Activated naive CD8-positive, alpha-beta T cell treated with anti-CD3 and anti-CD28 coated beads, Interleukin-2, amount 50 U/mL, for 24 hours (primary cell): ENCODE measurements at regions not wholly inside any gene's neighbourhood (a gene's known extent, or its start where the extent isn't known, plus 50 kb on each side); places are given as distances from the start of the nearest gene placed in this dataset.

Source experiments
- ATAC-seq: fragments of 150-1000 bp; cut with Tn5 transposase; one replicate; pipeline ENCODE4 v1.10.0; 2021
- DNase-seq: peaks from one replicate; pipeline ENCODE4 v3.0.0; 2021
- H3K27ac Mint-ChIP-seq: one replicate; pipeline ENCODE4 v1.8.0; 2021; ENCODE audit warnings: mild to moderate bottlenecking, mixed read lengths
- H3K27me3 Mint-ChIP-seq: one replicate; pipeline ENCODE4 v1.8.0; 2021; ENCODE audit warnings: mixed read lengths
- H3K36me3 Mint-ChIP-seq: one replicate; pipeline ENCODE4 v1.8.0; 2021; ENCODE audit warnings: low read depth, mixed read lengths
- H3K4me1 Mint-ChIP-seq: one replicate; pipeline ENCODE4 v1.8.0; 2021; ENCODE audit warnings: mixed read lengths
- H3K4me3 Mint-ChIP-seq: one replicate; pipeline ENCODE4 v1.8.0; 2021; ENCODE audit warnings: mild to moderate bottlenecking, moderate library complexity, mixed read lengths
- H3K9me3 Mint-ChIP-seq: one replicate; pipeline ENCODE4 v1.8.0; 2021; ENCODE audit warnings: mixed read lengths

GRCh38 chr20:23224806-23225205 is 125.8 kb upstream of the NXT1 start:
- Mint-ChIP-seq H3K9me3 (peaks cover 21% of the 10 kb centered on the region), H3K4me1 (no peaks in the 10 kb centered on the region), H3K4me3 (no peak overlapping the region), H3K27ac (no peak overlapping the region), H3K27me3 (peaks cover 2% of the 10 kb centered on the region), H3K36me3 (no peaks in the 10 kb centered on the region)
- DNase-seq: no peak
- no peak for ATAC-seq

GRCh38 chr20:23223908-23224580 is 126.5 kb upstream of the NXT1 start:
- ATAC-seq (no peak), DNase-seq (no peak)
- H3K27me3 Mint-ChIP-seq: peaks cover 3% of the 10 kb centered on the region
- H3K36me3 Mint-ChIP-seq: no peaks in the 10 kb centered on the region
- H3K27ac Mint-ChIP-seq: no peak overlapping the region
- H3K9me3 Mint-ChIP-seq: peaks cover 21% of the 10 kb centered on the region
- no peaks in the 10 kb centered on the region for H3K4me1 Mint-ChIP-seq
- H3K4me3 Mint-ChIP-seq: no peak overlapping the region

DNA sequence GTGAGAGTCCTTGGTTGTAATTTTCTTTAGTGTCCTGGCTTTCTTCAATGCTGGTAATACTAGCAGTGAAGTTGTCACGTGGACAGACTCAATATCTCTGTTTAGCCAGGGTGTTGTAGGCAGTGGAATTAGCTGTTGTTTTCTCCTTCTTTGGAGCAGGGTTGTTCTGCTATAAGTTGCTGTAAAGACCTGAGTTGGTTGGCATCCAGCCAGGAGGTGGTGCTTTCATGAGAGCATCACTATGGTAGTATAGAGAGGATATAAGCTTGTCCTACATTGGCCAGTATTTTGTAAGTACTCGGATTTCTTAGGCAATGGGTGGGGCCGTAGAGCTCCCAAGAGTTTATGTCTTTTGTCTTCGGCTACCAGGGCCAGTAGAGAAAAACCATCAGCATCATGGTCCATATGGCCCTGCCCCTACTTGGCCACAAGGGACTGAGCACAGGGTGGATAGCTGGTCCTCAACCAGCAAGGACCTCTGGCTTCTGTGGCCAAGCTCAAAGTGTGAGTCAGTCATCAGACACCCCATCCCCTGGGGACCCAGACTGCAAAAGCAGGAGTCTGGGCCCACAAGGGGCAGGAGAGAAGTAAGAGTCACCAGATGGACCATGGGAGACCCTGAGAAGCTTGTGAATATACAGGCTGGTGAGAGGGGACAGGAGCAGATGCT is 127.9 kb upstream of the NXT1 start:
- peaks cover 2% of the 10 kb centered on the region for H3K36me3 Mint-ChIP-seq
- DNase-seq: no peak

DNA sequence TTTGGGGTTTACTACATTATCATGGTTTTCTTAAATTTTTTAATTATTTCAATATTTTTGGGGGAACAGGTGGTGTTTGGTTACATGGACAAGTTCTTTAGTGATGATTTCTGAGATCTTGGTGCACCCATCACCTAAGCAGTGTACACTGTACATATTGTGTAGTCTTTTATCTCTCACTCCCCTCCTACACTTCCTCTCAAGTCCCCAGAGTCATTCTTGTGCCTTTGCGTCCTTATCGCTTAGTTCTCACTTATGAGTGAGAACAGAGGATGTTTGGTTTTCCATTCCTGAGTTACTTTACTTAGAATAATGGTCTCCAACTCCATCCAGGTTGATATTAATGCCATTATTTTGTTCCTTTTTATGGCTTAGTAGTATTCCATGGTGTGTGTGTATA is 130.9 kb upstream of the CD93 start:
- no peak overlapping the region for H3K27ac Mint-ChIP-seq
- peaks cover 5% of the 10 kb centered on the region for H3K27me3 Mint-ChIP-seq
- no peak for DNase-seq
- H3K4me3 Mint-ChIP-seq: no peak overlapping the region
- no peaks in the 10 kb centered on the region for H3K4me1 Mint-ChIP-seq
- ATAC-seq: no peak
- peaks cover 25% of the 10 kb centered on the region for H3K9me3 Mint-ChIP-seq
- peaks cover 2% of the 10 kb centered on the region for H3K36me3 Mint-ChIP-seq

More for the DNA sequence above, 127.9 kb upstream of the NXT1 start:
- ATAC-seq: no peak
- no peak overlapping the region for H3K4me3 Mint-ChIP-seq
- H3K27me3 Mint-ChIP-seq: peaks cover 5% of the 10 kb centered on the region
- H3K4me1 Mint-ChIP-seq: no peaks in the 10 kb centered on the region
- H3K27ac Mint-ChIP-seq: no peak overlapping the region
- H3K9me3 Mint-ChIP-seq: peaks cover 28% of the 10 kb centered on the region

DNA sequence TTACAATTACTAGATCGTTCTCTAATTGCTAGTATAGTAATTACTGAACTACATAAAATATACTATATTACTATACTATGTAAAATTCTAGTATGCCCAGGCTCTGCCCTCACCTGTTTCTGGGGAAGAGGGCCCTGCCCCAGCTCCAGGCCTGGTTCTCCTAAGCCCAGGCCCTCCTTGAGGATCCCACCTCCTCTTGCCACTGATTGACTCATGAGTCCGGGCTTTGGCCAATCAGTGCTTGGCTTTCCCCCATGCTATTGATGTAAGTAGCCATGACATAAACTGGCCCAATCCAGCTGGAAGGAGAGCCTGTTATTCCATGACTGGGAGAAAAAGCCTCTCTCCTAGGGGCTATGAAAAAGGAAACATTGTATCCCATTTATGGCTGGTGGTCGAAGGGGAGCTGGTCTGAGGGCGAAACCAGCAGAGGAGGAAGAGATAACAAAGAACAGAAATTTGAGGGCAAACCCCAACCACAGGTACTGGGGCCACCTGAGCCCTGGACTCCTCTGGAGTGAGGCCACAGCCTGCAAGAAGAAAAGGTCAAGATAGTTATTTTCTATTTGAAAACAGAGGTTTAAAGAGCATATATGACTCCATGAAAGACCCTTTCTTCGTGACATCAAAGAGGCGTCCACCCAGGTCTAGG is 129.3 kb upstream of the CD93 start:
- ATAC-seq (no peak), DNase-seq (no peak)
- Mint-ChIP-seq H3K27ac (no peak overlapping the region), H3K4me3 (no peak overlapping the region), H3K4me1 (no peaks in the 10 kb centered on the region), H3K27me3 (peaks cover 3% of the 10 kb centered on the region), H3K9me3 (peaks cover 11% of the 10 kb centered on the region), H3K36me3 (peaks cover 2% of the 10 kb centered on the region)

- no peak for ATAC-seq
- no peak overlapping the region for H3K27ac Mint-ChIP-seq
- peaks cover 8% of the 10 kb centered on the region for H3K9me3 Mint-ChIP-seq
- H3K4me3 Mint-ChIP-seq: no peak overlapping the region
- H3K36me3 Mint-ChIP-seq: peaks cover 2% of the 10 kb centered on the region
- H3K27me3 Mint-ChIP-seq: peaks cover 3% of the 10 kb centered on the region
- H3K4me1 Mint-ChIP-seq: no peaks in the 10 kb centered on the region
- no peak for DNase-seq
Measured at GRCh38 chr20:23214903-23215302, 128.8 kb upstream of the CD93 start.

- no peak for ATAC-seq
Measured at GRCh38 chr20:23212464-23212995, 126.4 kb upstream of the CD93 start.

DNA sequence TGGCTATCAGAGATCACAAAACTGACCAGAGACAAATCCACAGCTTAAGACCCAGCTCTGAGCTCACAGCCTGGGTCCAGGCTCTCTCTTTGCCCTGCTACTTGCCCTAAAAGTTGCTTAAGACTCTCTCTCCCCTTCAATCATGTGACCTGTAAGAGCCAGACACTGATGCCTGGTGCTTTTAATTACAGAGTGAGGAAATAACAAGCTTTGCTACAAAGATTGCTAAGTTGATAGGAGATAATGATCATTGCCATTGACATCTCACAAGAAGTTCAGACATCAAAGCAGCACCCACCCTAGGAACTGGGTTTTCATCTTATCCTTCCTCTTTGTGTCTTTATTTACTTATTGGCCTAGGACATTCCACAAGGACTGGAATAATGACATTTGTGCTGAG is 125.9 kb upstream of the CD93 start:
- no peak overlapping the region for H3K4me3 Mint-ChIP-seq
- ATAC-seq (no peak), DNase-seq (no peak)
- H3K27ac Mint-ChIP-seq: no peak overlapping the region
- no peaks in the 10 kb centered on the region for H3K27me3 Mint-ChIP-seq
- no peaks in the 10 kb centered on the region for H3K9me3 Mint-ChIP-seq
- no peaks in the 10 kb centered on the region for H3K36me3 Mint-ChIP-seq
- no peaks in the 10 kb centered on the region for H3K4me1 Mint-ChIP-seq

More at GRCh38 chr20:23212464-23212995, 126.4 kb upstream of the CD93 start:
- Mint-ChIP-seq H3K4me1 (no peaks in the 10 kb centered on the region), H3K27ac (no peak overlapping the region), H3K36me3 (no peaks in the 10 kb centered on the region), H3K9me3 (no peaks in the 10 kb centered on the region), H3K4me3 (no peak overlapping the region), H3K27me3 (no peaks in the 10 kb centered on the region)
- no peak for DNase-seq

GRCh38 chr20:23211164-23211563 is 125.0 kb upstream of the CD93 start:
- Mint-ChIP-seq H3K36me3 (no peaks in the 10 kb centered on the region), H3K9me3 (no peaks in the 10 kb centered on the region)

DNA sequence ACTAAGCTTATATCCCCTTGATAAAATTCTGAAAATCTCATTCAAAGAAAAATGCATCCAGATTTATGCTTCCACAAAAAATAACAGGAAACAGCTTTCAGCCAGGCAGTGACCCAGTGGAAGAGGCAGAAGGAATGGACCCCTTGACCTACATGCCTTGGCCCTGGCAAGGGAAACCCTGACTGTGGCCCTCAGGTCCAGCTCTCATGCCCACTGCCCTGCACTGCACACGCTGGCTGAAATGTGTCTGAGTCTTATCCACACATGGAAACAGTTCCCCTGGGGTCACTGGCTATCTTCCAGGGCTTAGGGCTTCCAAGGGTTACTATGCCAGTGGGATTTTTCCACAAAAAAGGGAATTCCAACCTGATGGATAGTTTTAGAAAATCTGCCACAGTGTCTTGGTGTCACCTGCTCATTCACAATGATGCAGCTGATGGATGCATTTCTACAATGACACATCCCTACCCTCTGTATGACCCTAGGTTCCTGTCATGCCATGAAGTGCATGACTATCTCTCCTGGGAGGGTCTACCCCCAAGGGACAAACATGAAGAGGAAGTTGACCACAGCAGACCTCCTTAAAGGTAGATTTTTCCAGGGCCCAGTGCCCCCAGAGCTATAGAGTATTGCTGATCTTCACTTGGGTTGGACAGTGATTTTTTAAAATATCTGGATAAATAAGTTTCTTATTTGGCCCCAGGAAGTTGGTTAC is 121.9 kb upstream of the CD93 start:
- H3K4me1 Mint-ChIP-seq: no peaks in the 10 kb centered on the region
- no peaks in the 10 kb centered on the region for H3K27me3 Mint-ChIP-seq
- no peak for ATAC-seq
- H3K27ac Mint-ChIP-seq: no peak overlapping the region
- H3K9me3 Mint-ChIP-seq: no peaks in the 10 kb centered on the region
- DNase-seq: no peak
- no peaks in the 10 kb centered on the region for H3K36me3 Mint-ChIP-seq
- H3K4me3 Mint-ChIP-seq: no peak overlapping the region

More at GRCh38 chr20:23211164-23211563, 125.0 kb upstream of the CD93 start:
- ATAC-seq (no peak), DNase-seq (no peak)
- H3K4me1 Mint-ChIP-seq: no peaks in the 10 kb centered on the region
- H3K4me3 Mint-ChIP-seq: no peak overlapping the region
- no peak overlapping the region for H3K27ac Mint-ChIP-seq
- H3K27me3 Mint-ChIP-seq: no peaks in the 10 kb centered on the region

DNA sequence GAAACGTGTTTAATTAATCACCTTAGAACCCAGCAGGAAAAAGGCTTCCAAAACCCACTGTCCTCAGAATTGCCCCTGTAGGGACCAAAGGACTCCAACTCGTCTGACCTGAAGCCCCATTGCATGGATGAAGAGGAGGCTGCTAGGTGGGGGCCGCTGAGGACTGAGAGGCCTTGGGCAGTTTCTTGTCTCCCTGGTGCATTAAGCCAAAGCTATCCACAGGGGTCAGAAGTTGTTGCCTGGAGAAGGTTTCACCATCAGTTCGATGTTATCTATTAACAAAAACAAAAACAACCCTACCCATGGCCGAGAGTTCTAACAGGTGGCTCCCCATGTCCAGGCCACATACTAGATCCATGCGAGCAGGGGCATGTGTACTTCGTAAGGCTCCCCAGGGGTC is 120.9 kb upstream of the CD93 start:
- Mint-ChIP-seq H3K9me3 (no peaks in the 10 kb centered on the region), H3K4me3 (no peak overlapping the region), H3K27me3 (no peaks in the 10 kb centered on the region), H3K27ac (no peak overlapping the region), H3K36me3 (no peaks in the 10 kb centered on the region), H3K4me1 (no peaks in the 10 kb centered on the region)
- DNase-seq: no peak
- no peak for ATAC-seq

GRCh38 chr20:23206061-23206460 is 119.9 kb upstream of the CD93 start:
- DNase-seq: no peak
- no peak for ATAC-seq
- Mint-ChIP-seq H3K27me3 (no peaks in the 10 kb centered on the region), H3K9me3 (no peaks in the 10 kb centered on the region), H3K27ac (no peak overlapping the region), H3K4me3 (no peak overlapping the region), H3K4me1 (no peaks in the 10 kb centered on the region), H3K36me3 (no peaks in the 10 kb centered on the region)

DNA sequence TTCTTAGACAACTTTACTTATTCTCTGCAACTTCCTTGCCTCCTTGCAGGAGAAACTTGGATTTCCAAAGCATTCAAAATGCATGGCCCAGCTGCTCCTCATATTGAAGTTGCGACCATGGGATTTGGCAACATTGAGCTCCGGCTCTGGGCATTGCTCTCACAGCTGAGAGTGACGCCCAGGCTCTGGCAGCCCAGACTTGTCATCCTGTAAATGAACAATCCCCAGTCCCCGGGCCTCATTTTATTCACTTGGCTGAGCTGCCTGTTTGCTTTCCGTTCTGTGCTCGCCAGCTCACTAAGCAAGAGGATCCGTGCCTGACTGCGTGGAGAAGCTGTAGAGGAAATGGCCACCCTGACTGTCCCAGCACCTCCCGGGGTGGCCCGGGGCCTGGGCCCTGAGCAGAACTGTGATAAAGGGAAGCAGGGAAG is 119.5 kb upstream of the CD93 start:
- Mint-ChIP-seq H3K36me3 (no peaks in the 10 kb centered on the region), H3K27ac (no peak overlapping the region), H3K4me1 (no peaks in the 10 kb centered on the region), H3K27me3 (no peaks in the 10 kb centered on the region), H3K4me3 (no peak overlapping the region), H3K9me3 (no peaks in the 10 kb centered on the region)
- ATAC-seq: no peak
- DNase-seq: no peak

DNA sequence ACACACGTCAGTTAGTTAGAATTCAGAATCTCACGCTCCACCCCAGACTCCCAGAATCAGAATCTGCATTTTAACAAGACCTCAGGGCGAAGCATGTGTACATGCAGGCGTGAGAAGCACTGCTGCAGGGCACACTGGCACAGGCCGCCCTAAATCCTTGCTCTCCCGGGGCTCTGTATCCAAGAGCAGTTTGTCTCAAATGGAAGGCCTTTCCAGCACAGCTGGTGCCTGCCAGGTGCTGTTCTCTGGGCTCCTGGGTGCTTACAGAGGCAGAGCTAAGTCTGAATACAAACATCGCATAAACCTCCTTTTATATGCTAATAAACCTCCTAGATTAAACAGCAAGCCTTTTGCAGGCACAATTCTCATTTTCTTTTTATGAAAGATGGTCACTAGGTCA is 119.1 kb upstream of the CD93 start:
- no peak overlapping the region for H3K4me3 Mint-ChIP-seq
- no peak for ATAC-seq
- no peaks in the 10 kb centered on the region for H3K27me3 Mint-ChIP-seq
- no peaks in the 10 kb centered on the region for H3K9me3 Mint-ChIP-seq
- H3K4me1 Mint-ChIP-seq: no peaks in the 10 kb centered on the region
- no peak overlapping the region for H3K27ac Mint-ChIP-seq
- no peaks in the 10 kb centered on the region for H3K36me3 Mint-ChIP-seq
- no peak for DNase-seq
